ENCODE measurements at regions not wholly inside any gene's neighbourhood (a gene's known extent, or its start where the extent isn't known, plus 50 kb on each side); places are given as distances from the start of the nearest gene placed in this dataset.

DNA sequence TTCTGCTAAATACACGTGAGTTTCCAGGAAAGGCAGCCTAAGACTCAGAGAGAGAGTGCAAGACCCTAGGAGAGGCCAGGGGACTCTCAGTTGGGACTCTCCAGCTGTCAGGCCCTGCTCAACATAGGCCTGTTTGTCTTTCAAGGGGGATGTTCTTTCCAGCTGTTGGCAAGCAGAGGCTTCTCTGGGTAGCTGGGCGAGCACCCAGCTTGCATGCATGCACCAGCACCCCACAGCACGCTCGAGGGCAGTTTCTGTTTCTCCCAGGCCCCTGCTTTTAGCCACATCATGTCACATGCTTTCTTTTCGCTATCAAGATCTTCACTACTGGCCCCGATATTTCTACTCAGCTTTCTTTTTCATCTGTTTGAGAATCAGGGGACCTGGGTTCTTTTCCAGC lies 479.3 kb upstream of the HS6ST1 start:
- no peak for DNase-seq

DNA sequence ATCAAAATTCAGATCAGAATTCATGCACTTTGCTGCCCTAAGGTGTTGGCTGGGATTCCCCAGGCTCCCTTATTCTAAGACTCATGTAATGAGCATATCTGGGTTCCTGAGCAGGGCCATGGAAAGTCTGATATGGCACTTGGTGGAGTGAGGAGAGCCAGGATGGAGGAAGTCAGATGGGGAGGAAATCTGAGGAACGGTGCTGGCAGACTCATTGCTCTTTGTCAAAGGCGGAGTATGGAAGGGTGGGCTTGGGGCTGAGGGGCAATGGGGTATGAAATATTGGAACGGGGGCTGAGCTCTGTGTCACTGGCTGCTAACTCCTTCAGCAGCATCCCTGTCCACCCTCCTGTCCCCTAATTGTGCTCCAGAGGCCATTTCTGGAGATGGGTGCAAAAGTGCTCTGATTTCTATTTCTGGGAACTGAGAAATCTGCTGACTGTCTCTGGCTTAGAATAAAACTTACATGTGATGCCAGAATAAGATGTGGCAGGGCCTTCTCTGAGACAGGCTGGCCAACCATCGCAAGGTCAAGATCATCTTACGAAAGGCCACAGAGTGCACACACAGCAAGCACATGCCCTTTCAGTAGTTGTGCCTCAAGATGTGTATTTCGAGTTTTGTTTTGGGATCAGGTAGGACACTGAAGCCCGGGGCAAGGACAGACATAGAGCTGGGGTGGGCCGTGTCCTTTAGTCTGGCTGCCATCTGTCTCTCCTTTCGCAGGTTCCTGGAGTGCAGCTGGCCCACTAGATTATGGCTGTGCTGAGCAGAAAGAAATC lies 480.0 kb upstream of the HS6ST1 start:
- intact Hi-C loops (cut with DNase I): loop anchor here (2.0 kb wide), 1 partner anchor 44 kb away; no protein-coding TSS in a partner anchor
- DNase-seq: no peak

More for the DNA sequence above, 479.3 kb upstream of the HS6ST1 start:
- intact Hi-C loops (cut with DNase I): loop anchor here (2.0 kb wide), 1 partner anchor 43 kb away; no protein-coding TSS in a partner anchor

DNA sequence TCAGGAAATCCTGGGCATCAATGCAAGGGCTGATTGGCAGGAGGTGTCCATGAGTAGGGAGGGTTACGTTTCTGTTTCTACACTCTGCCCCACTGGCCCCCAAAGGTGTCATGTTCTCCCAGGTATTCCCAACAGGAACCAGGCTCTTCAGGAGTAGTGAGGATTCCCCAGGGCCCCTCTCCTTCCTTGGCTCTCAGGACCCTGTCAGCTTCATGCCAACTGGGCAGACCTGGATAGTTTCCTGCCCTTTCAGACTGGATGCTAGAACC lies 480.6 kb upstream of the HS6ST1 start:
- DNase-seq: no peak
- intact Hi-C loops (cut with DNase I): loop anchor here (2.0 kb wide), 1 partner anchor 44 kb away; no protein-coding TSS in a partner anchor

DNA sequence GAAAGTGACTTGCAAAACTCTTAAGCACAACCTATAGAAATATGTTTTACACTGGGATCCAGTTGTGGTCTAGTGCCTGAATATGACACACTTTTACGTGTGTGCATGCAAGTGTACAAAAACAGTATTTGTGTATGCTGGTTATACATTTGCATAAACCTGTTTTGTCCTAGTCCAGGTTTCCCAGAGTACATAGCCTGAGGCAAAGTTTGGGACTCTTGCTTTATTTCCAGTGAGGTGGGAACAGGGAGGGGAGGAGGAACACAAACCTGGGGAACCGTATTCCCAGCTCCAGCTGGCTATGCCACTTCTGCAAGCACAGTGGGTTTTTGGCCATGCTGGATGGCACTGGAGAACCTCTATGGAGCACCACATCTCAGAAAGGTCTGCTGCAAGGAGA lies 481.1 kb upstream of the HS6ST1 start:
- intact Hi-C loops (cut with DNase I): loop anchor here (2.0 kb wide), 1 partner anchor 45 kb away; no protein-coding TSS in a partner anchor
- DNase-seq: no peak

DNA sequence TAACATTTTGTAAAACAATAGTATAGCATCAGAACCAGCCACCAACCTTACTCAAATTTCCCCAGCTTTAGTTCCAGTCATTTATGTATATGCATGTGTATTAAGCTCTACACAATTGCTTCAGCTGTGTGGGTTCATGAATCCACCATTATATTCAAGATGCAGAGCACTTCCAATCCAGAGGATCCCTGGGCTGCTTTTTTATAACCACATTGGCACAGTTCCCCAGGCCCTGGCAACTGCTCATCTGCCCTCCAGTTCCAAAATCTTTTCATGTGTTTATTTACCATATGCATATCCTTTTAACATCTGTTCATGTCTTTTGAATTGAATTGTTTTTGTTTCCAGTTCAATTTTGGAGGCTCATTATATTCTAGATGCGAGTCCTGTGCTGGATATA lies 482.9 kb upstream of the HS6ST1 start:
- no peak for DNase-seq
- intact Hi-C loops (cut with DNase I): no loop called here

DNA sequence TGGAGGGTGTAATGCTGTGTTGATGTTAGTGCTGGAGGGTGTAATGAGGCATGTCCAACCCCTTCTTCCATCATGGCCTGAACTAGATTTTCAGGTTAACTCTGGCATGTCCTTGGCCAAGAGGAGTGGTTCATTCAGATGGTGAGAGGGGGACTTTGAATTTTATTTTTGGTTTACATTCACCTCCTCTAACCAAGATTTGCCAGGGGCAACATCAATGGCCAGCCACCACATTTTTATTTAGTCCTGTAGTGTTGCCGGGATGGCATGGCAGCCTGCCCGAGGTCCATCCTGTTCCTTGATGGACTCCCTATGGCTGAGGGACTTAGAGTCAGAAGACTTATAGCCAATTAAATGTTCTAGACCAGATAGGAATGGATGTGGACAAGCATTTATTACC lies 484.6 kb upstream of the HS6ST1 start:
- DNase-seq: no peak
- intact Hi-C loops (cut with DNase I): no loop called here

DNA sequence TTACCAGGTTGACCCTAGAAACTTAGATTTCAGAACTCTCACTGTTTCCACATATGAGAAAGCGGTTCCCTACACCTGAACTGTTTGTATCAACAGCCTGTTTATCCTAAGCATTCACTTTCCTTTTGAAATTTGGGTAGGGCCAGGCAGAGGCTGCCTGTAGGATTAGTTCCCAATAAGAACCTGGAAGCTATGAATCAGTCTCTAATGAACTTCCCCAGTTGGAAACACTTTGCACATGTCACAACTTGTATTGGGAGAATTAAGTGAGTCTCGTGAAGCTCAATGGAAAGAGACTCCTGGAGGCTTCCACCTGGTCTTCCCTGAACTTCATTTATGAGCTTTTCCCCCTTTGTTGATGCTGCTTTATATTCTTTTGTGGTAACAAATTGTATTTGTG lies 486.6 kb upstream of the HS6ST1 start:
- intact Hi-C loops (cut with DNase I): no loop called here
- no peak for DNase-seq

DNA sequence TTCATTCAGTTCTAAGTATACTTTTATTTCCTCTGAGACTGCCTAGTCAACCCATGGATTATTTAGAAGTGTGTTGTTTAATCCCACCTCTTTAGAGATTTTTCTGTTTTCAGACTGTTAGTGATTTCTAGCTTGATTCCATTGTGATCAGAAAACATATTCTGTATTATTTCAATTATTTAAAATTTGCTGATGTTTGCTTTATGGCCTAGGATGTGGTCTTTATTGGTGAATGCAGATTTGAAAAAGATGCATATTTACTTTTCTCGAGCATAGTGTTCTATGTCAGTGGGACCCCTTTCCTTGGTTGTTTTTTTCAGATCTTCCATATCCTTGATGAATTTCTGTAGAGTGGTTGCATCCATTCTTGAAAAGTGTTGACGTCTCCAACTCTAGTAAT lies 487.2 kb upstream of the HS6ST1 start:
- no peak for DNase-seq
- intact Hi-C loops (cut with DNase I): no loop called here

DNA sequence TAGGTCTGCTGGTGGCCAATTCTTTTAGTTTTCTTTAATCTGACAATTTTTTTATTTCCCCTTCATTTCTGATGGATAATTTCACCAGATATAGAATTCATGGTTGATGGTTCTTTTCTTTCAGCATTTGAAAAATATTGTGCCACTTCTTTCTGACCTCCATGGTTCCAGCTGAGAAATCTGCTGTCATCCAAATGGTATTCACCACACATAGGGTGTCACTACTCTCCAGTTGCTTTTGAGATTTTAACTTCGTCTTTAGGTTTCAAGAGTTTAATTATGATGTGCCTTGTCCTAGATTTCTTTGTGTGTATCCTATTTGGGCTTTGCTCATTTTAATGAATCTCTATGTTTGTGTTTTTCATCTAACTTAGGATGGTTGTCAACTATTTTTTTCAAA lies 488.6 kb upstream of the HS6ST1 start:
- intact Hi-C loops (cut with DNase I): no loop called here
- no peak for DNase-seq

DNA sequence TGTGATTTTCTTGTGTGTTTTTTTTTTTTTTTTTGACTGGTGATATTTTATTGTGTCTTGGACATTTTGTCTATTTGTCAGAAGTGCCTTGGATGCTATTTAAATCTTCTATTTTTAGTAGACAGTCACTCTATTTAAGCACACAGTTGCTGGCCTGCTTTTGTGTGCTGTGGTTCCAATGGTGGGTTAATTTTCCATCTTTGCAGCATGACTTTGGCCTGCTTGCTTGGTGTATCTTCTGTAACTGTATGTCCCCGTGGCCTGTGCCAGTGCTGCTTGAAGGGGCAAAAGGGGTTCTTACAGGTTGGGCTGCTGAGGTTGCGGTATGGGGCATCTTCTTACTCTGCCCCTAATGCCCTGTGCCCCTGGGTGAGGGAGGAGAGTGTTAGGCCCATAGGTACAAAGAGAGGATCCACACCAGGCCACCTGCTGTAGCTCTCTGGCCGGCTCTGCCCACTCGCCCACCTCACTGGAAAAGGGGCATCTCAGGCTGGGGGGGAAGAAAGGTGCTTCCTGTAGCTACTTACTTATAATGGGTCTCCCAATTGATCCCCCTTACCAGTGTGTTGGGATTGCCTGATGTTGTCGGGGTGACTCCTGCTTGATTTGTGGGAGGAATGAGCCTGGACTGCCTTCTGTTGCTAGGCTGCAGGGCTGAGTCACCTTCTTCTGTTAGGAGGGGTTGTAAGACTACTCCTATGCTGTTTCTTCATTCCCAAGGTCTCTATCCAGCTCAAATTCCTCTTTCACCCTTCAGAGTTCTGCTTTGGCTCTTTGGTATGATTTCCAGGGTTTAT lies 490.0 kb upstream of the HS6ST1 start:
- intact Hi-C loops (cut with DNase I): no loop called here
- peak in 2 of 10 donors; percentile 80 to 91 for DNase-seq

DNA sequence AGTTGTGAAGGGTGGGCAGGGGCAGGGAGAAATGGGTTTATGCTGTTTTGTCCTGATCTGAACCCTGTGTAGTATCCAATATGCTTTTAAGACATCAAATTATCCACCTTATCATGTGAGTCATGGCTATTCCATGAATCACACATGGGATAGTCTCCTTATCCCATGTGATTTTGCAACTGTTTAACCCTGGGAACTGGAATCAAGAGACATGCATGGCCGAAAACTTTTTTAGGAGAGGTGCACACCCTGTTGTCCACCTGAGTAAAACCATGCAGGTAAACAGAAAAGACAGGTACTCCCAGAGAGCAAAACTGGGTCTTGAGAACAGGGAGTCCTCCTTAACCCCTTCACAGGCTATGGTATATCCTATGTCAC lies 490.6 kb upstream of the HS6ST1 start:
- intact Hi-C loops (cut with DNase I): no loop called here
- DNase-seq: no peak

DNA sequence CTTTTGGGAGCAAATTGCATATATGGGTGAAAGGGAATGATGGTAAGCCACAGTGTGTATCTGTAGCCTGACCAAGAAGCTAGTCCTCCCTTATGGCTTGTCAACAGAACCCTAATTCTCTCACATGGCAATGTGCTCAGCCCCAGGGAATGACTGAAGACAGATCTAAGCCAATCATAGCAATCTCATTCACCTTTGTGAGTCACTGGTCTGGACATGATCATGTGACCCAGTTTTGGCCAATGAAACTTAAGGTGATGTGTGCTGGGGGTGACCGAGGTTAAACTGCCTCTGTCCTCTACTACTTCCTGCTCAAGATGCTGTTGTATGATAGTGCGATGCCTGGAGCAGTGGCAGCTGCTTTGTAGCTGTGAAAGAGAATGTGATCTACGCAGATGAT lies 491.2 kb upstream of the HS6ST1 start:
- intact Hi-C loops (cut with DNase I): no loop called here
- no peak for DNase-seq

DNA sequence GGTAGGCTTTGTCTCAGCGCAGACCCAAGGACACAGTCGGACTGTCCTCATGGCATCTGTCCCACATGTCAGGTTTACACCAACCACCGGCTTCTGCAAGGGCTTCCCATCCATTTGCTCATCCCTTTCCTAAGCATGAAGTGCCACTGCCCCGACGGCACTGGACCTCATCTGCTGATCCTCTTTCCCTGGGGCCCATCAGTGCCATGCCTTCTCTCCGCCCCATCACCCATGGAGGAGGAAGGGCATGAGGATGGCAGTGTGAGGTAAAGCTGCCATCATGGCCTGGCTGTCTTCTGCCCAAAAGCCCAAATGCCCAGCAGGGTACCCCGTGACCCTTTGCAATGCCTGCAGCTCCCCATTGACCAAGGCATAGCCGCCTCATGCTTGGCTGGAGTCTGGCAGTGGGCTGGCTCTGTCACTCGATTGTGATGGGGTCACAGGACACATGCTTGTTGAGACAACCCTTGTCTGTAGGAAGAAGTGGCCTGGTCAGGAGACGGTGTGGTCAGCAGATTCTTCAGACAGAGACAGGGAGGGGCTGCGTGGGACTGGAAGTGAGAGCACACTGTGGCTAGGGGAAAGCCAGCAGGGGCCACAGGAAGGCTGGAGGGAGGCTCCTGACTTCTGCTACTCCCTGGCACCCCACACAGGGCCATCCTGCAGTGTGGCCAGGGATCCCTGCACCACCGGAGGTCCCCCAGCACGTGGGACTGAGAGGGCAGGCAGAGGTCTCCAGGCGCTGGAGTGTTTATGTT lies 493.7 kb upstream of the HS6ST1 start:
- intact Hi-C loops (cut with DNase I): no loop called here
- peak in 1 of 10 donors; percentile 80 for DNase-seq

DNA sequence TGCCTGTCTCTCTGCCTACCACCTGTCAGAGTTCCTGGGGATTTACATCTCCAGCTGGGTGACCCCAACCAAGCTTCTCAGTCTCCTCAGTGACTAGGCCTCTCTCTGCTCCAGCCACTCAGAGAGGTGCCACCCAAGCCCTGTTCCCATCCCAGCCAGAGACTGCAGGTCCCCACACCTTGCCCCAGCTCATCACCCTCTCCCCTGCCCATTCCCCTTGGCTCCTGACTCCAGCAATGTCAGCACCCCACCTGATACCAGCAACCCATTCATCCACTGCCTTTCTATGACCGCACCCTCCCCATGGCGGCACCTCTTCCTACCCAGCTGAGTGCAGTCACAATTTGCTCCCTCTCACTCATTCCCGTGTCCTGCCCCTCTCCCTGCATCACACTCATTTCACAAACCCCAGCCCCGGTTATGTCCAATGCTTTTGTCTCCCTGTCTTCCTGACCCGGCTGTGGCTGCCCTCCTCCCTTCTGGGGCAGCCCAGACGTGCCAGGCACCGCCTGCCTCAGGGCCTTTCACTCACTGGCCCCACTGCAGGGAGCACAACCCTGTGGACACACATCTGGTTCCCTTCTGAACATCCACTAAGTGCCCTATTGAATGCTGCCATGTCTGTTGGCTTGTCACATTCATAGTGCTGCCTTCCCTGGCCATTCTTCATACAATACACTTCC lies 494.8 kb upstream of the HS6ST1 start:
- intact Hi-C loops (cut with DNase I): no loop called here
- DNase-seq: no peak

DNA sequence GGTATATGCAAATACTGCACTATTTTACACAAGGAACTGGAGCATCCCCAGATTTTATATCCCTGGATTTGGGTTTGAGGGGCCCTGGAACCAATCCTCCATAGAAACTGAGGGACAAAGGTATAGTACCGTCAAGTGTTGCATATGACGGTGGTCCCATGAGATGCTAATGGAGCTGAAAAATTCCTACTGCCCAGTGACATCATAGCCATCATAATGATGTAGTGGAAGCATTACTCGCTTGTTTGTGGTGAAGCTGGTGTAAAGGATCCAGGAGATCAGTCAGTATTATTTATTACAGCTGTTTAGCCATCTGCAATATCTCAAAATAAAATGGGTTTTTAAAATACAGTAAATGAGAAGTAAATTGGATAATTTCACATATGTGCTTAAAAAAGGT lies 496.6 kb upstream of the HS6ST1 start:
- intact Hi-C loops (cut with DNase I): no loop called here
- DNase-seq: no peak

DNA sequence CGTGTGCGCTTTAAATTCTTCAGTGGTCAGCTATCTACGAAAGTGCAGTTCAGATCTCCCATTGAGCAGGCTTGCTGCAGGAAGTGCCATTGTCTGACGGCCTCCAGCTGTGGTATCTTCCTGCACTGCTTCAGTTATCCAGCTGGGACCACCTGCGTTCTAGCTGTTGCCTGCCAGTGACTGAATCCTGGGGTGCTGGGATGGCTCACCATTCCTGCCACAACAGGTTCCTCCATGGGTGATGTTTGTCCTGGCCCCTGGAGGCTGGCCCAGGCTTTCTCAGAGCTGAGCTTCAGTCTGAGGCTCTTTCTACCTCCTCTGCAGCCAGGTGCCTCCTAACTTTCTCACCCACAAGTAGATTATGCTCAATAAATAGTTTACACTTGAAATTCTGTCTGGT lies 498.5 kb upstream of the HS6ST1 start:
- intact Hi-C loops (cut with DNase I): no loop called here
- no peak for DNase-seq

DNA sequence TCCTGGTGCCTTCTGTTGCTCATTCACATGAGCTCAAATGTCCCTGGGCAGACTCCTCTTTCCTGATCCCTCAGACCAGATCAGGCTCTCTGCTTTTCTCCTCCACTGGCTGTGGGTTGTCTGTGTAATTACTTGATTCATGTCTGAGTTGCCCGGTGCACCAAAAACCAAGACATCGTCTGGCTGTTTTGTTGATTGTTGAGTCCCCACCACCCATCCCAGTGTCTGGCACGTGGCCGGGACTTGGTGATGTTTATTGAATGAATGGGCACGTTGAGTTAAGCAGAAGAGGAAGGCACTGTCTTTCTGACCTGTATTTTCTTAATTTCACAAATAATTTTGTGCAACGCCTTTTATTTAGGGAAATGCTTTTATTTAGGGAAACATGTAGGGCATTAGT lies 499.1 kb upstream of the HS6ST1 start:
- intact Hi-C loops (cut with DNase I): no loop called here
- no peak for DNase-seq

DNA sequence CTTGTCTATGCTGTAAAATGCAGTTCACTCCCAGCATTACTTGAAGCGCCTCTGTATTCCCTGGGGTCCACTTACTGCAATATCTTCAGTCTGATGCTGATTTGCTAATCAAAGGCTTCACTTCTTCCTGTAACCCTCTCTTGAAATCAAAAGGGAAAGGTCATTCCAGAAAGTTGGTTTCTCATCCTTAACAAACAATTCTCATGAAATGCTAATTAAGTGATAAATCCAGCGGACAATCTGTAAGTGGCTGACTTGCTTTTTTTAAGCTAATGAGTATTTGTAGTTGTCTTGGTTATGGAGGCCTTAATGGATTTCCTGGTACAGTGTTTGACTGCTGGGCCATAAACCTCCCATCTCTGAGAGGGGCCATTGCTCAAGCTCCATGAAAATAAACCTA lies 499.6 kb upstream of the HS6ST1 start:
- intact Hi-C loops (cut with DNase I): no loop called here
- no peak for DNase-seq

DNA sequence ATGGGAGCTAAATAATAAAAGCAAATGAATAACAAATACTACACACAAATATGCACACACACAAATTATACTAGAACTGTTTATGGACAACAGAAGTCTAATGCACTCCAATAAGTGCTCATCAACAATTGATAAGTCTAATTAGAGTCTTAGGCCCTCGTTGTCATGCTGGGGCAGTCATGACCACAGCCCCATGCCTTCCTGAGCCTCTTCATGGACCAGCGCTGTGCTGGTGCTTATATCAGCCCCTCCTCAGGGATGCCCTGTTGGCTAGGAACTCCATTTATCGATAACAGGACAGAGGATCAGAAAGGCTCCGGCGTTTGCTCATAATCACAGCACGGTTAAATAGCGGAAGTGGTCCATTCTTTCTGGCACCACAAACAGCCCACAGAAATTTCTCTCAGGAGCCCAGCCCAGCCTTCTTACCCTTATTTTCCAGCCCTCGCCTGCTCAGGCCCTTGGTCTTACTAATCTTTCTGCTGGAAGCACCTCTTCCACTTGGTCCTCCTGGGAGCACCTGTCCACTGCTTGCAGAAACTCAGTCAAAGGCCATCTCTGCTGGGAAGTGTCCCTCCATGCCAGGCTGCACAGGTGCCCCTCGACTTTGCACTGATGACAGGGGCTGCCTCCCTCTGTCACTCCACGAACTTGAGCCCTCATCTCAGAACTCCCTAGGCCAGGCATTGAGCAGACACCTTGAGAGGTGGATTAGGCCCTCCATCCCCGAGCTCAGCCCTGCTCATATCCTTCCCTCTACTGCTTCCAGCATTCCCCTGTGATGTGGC lies 500.2 kb upstream of the HS6ST1 start:
- no peak for DNase-seq
- intact Hi-C loops (cut with DNase I): no loop called here

DNA sequence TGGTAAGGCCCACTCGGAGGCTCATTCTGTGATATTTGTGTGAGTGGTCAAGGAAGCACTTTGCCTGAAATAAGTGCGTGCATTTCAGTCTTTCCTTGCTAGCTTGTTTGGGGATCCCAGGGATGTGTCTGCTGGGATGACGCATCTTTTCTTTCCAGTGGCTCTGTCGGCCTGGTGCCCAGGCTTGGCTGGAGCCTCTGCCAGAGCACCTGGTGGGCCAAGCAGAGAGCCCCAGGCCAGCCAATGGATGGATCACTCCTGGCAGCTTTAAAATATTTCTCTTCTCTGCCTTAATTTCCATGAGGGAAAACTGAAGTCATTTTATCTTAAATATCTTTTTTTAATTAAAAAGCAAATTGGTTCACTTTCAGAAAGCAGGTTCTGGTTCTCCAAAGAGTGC lies 501.8 kb upstream of the HS6ST1 start:
- no peak for DNase-seq
- intact Hi-C loops (cut with DNase I): no loop called here

Measured in posterior cingulate gyrus (tissue), 11 donors.